Natural killer cell (primary cell): ENCODE measurements at regions not wholly inside any gene's neighbourhood (a gene's known extent, or its start where the extent isn't known, plus 50 kb on each side); places are given as distances from the start of the nearest gene placed in this dataset.

Source experiments
- ATAC-seq, 3 donors: fragments of 150-1000 bp in 2 of 3; fragments of 200-7000 bp in 1 of 3; cut with Tn5 transposase; 1 replicate in 1 of 3; 2 replicates in 2 of 3; pipeline ENCODE4 v1.10.0; 2021; ENCODE audit warnings: mild to moderate bottlenecking in 2 of 3, moderate library complexity in 2 of 3
- DNase-seq, 2 donors: peaks; one replicate each; pipeline versions ENCODE4 v3.0.0 to v3.0.0-alpha.2; 2013 to 2021; ENCODE audit warnings: mixed read lengths in 1 of 2
- H3K27ac ChIP-seq: one replicate; pipeline ENCODE4 v1.5.1; 2013; ENCODE audit warnings: mild to moderate bottlenecking, low read length
- H3K27me3 ChIP-seq: one replicate; pipeline ENCODE4 v1.6.1; 2013; ENCODE audit warnings: low read length; ENCODE audit not compliant: control insufficient read depth, insufficient read depth
- H3K36me3 ChIP-seq: one replicate; pipeline ENCODE4 v1.6.1; 2013; ENCODE audit warnings: low read length; ENCODE audit not compliant: control insufficient read depth, insufficient read depth
- H3K4me1 ChIP-seq: one replicate; pipeline ENCODE4 v1.6.1; 2013; ENCODE audit warnings: low read length; ENCODE audit not compliant: control insufficient read depth, insufficient read depth
- H3K4me3 ChIP-seq: one replicate; pipeline ENCODE4 v1.5.1; 2013; ENCODE audit warnings: low read length
- H3K9me3 ChIP-seq: one replicate; pipeline ENCODE4 v1.6.1; 2013; ENCODE audit warnings: low read length; ENCODE audit not compliant: control insufficient read depth, insufficient read depth
- H3K27ac Mint-ChIP-seq, 2 donors: one replicate each; pipeline ENCODE4 v1.8.0; 2022; ENCODE audit warnings: mild to moderate bottlenecking in 2 of 2, mixed read lengths in 2 of 2, moderate library complexity in 1 of 2
- H3K27me3 Mint-ChIP-seq, 2 donors: one replicate each; pipeline ENCODE4 v1.8.0; 2022; ENCODE audit warnings: low read depth in 2 of 2, mixed read lengths in 2 of 2
- H3K36me3 Mint-ChIP-seq: one replicate; pipeline ENCODE4 v1.8.0; 2022; ENCODE audit warnings: mixed read lengths
- H3K4me1 Mint-ChIP-seq, 2 donors: one replicate each; pipeline ENCODE4 v1.8.0; 2022; ENCODE audit warnings: mixed read lengths in 2 of 2
- H3K4me3 Mint-ChIP-seq: one replicate; pipeline ENCODE4 v1.8.0; 2022; ENCODE audit warnings: mild to moderate bottlenecking, moderate library complexity, mixed read lengths
- H3K9me3 Mint-ChIP-seq, 2 donors: one replicate each; pipeline ENCODE4 v1.8.0; 2022; ENCODE audit warnings: mixed read lengths in 2 of 2
- CTCF ChIP-seq: fragments of 200-600 bp; IDR thresholded peaks from one replicate; pipeline ENCODE4 v1.8.0; 2022; ENCODE audit warnings: antibody characterized with exemption
- WGBS: methylation state at CpG from one replicate; pipeline ENCODE4 v1.1.7; 2013; ENCODE audit warnings: missing lambda C conversion rate; ENCODE audit not compliant: insufficient coverage; 5-methylcytosine and 5-hydroxymethylcytosine counted together
- intact Hi-C: fragments of 100-400 bp; cut with micrococcal nuclease; formaldehyde crosslinking; loops from one replicate; pipeline ENCODE4 v1.14.2; 2022

DNA sequence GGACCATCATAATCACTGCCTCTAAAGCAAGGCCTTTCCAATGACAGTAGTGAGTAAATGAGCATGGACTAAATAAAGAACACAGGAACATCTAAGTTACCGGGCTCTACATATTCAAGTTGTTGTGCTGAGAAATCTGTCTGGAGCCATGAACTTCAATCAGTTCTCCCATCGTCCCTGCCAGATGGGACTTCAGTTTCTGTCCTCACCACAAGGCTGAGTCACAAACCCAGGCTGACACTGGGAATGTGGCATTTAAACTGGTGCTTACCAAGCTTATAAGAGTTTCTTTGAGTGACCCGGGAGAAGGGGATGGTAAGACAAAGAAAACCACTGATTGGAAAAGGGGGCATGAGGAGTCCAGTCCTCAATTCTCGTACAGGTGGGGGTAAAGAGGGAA is 497.0 kb downstream of the MAFB start:
- no peak for TF ChIP-seq CTCF
- H3K9me3 Mint-ChIP-seq, result peaks cover 0 to 2% of the 10 kb centered on the region in 2 donors
- peaks cover 0 to 9% of the 10 kb centered on the region in 2 donors for H3K27me3 Mint-ChIP-seq
- no peaks in the 10 kb centered on the region for H3K4me1 Mint-ChIP-seq
- H3K36me3 Mint-ChIP-seq, result no peaks in the 10 kb centered on the region
- no peak overlapping the region for H3K4me3 ChIP-seq
- H3K9me3 ChIP-seq, result no peaks in the 10 kb centered on the region
- H3K27ac ChIP-seq, result no peak overlapping the region
- H3K27me3 ChIP-seq, result no peaks in the 10 kb centered on the region
- H3K36me3 ChIP-seq, result no peaks in the 10 kb centered on the region
- H3K4me3 Mint-ChIP-seq, result no peak overlapping the region
- H3K4me1 ChIP-seq, result no peaks in the 10 kb centered on the region
- intact Hi-C loops, result no loop called here
- WGBS, result 92% methylated on average over 3 of the region's 4 CpGs
- DNase-seq (no peak), ATAC-seq (no peak)
- no peak overlapping the region for H3K27ac Mint-ChIP-seq

DNA sequence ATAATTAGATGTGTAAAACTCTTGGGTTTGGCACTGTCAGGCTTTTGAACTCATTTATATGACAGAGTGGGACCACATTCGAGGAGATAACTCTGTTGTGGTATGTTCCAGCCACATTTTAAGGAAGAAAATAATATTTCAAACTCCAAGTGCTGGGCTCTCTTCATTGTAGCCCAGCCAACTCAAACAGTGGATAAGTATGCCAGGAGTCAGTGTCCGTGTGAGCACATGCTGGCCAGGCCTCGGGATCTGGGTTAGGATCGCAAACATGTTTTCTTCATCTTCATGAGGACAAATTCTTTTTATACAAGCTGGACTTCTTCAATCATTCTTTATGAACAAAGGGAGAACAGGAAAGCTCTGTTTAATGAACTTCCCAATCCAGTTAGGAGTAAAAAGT is 497.5 kb downstream of the MAFB start:
- no peaks in the 10 kb centered on the region for H3K4me1 ChIP-seq
- H3K4me1 Mint-ChIP-seq, result no peaks in the 10 kb centered on the region
- no peak overlapping the region for H3K4me3 ChIP-seq
- peaks cover 0 to 4% of the 10 kb centered on the region in 2 donors for H3K27me3 Mint-ChIP-seq
- H3K27ac Mint-ChIP-seq, result no peak overlapping the region
- ATAC-seq (no peak), DNase-seq (no peak)
- H3K36me3 ChIP-seq, result no peaks in the 10 kb centered on the region
- no peaks in the 10 kb centered on the region for H3K36me3 Mint-ChIP-seq
- no peak overlapping the region for H3K4me3 Mint-ChIP-seq
- intact Hi-C loops, result no loop called here
- H3K27ac ChIP-seq, result no peak overlapping the region
- no peaks in the 10 kb centered on the region for H3K9me3 ChIP-seq
- H3K9me3 Mint-ChIP-seq, result peaks cover 0 to 2% of the 10 kb centered on the region in 2 donors
- H3K27me3 ChIP-seq, result no peaks in the 10 kb centered on the region
- TF ChIP-seq CTCF, result no peak
- 83% methylated on average over 4 of the region's 4 CpGs for WGBS

DNA sequence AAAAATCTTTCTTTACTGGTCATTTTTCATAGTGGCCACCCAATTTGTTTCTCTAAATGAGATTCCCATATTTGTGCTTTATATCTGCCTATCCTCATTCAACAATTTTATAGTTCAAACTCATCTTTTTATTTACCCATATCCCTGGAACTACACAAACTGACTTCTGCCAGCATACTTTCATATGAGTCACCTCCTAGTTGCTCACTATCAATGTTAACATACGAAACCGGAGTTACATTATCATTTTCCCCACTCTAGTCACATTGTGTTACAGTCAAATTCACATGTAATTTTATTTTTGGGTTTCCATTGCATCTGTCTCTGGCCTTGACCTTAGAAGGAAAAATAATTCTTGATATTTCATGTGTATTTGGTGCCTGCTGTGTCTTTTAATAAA is 499.4 kb downstream of the MAFB start:
- TF ChIP-seq CTCF, result no peak
- peaks cover 0 to 2% of the 10 kb centered on the region in 2 donors for H3K9me3 Mint-ChIP-seq
- no peaks in the 10 kb centered on the region for H3K4me1 Mint-ChIP-seq
- no peaks in the 10 kb centered on the region for H3K9me3 ChIP-seq
- intact Hi-C loops, result no loop called here
- ATAC-seq, result no peak
- no peak overlapping the region for H3K27ac Mint-ChIP-seq
- H3K4me3 Mint-ChIP-seq, result no peak overlapping the region
- H3K4me3 ChIP-seq, result no peak overlapping the region
- H3K36me3 Mint-ChIP-seq, result no peaks in the 10 kb centered on the region
- H3K36me3 ChIP-seq, result no peaks in the 10 kb centered on the region
- no peaks in the 10 kb centered on the region for H3K27me3 ChIP-seq
- 81% methylated on average over 2 of the region's 2 CpGs for WGBS
- no peaks in the 10 kb centered on the region for H3K4me1 ChIP-seq
- no peak overlapping the region for H3K27ac ChIP-seq
- no peaks in the 10 kb centered on the region for H3K27me3 Mint-ChIP-seq
- DNase-seq, result no peak

DNA sequence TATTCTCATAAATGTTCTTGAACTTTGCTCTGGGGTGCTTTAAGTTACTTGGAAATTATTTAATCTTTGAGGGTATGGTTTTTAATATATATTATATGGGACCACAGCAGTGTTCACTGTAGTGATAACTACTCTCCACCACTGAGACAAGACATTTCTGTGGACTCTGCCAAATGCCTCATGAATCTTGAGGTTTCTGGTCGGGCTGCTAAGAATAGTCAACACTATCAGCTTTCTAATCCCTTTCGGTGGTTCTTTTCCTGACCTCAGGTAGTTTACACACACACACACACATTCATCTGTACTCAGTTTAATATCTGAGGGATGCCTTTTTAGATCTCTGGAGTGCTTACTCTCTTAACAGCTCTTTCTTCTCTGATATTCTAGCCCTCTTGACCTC is 500.7 kb downstream of the MAFB start:
- TF ChIP-seq CTCF, result no peak
- 87% methylated on average over 2 of the region's 2 CpGs for WGBS
- ATAC-seq (no peak), DNase-seq (no peak)
- no peaks in the 10 kb centered on the region for H3K36me3 ChIP-seq
- no peaks in the 10 kb centered on the region for H3K9me3 ChIP-seq
- H3K27ac Mint-ChIP-seq, result no peak overlapping the region
- no peaks in the 10 kb centered on the region for H3K4me1 ChIP-seq
- H3K4me3 Mint-ChIP-seq, result no peak overlapping the region
- H3K4me1 Mint-ChIP-seq, result no peaks in the 10 kb centered on the region
- intact Hi-C loops, result no loop called here
- no peaks in the 10 kb centered on the region for H3K27me3 ChIP-seq
- H3K27me3 Mint-ChIP-seq, result no peaks in the 10 kb centered on the region
- peaks cover 0 to under 1% of the 10 kb centered on the region in 2 donors for H3K9me3 Mint-ChIP-seq
- no peaks in the 10 kb centered on the region for H3K36me3 Mint-ChIP-seq
- no peak overlapping the region for H3K4me3 ChIP-seq
- H3K27ac ChIP-seq, result no peak overlapping the region
